CD4-positive, alpha-beta T cell treated with Interferon alpha-2 for 1 hour (primary cell): ENCODE measurements at regions not wholly inside any gene's neighbourhood (a gene's known extent, or its start where the extent isn't known, plus 50 kb on each side); places are given as distances from the start of the nearest gene placed in this dataset.

Source experiments
- DNase-seq, 2 donors: peaks; one replicate each; pipeline ENCODE4 v3.0.0-alpha.2; 2020 to 2022

DNA sequence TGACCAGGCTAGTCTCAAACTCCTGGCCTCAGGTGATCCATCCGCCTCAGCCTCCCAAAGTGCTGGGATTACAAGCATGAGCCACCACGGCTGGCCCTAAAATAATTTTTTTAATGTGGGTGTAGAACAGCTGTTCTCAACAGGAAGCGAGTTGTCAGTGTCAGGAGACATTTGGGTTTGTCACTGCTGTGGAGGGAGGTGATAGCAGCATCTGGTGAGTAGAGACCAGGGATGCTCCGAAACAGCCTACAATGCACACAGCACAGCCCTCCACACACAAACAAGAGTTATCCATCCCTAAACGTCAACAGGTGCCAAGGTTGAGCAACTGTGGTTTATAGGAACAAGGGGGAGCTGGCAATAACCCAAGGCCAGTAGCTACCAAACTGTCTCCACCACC lies 243.4 kb upstream of the STS start:
- DNase-seq = no peak

DNA sequence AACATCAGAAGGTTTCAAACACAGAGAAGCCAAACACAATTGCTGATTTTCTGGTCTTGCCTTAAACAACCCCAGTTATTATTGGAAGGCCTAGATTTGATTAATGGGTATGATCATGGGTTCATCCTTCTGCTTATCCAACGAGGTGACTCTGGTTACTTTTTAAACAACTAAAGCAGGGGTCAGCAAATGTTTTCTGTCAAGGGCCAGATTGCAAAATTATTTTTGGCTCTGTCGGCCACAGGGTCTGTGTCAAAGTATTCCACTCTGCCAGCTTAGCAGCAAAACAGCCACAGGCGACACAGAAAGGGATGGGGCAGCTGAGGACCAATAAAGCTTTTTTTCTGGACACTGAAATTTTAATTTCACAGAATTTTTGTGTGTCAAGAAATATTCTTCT lies 249.1 kb upstream of the STS start:
- DNase-seq = no peak

DNA sequence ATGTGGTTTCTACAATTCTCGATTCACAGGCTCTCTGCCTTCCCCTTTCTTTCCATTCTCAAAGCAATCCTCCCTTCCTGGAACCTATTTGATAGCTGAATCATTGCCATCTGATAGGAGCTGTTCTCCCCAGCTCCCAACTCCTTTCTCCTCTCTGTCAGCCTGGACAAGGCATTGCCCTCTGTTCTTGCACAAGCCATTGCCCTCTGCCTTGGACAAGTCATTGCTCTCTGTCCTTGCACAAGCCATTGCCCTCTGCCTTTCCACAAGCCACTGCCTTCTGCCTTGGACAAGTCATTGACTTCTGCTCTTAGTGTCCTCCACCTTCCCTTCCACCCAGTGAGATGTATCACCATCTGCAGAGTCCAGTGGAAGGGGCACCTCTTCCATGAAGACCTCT lies 256.1 kb upstream of the STS start:
- DNase-seq = no peak

DNA sequence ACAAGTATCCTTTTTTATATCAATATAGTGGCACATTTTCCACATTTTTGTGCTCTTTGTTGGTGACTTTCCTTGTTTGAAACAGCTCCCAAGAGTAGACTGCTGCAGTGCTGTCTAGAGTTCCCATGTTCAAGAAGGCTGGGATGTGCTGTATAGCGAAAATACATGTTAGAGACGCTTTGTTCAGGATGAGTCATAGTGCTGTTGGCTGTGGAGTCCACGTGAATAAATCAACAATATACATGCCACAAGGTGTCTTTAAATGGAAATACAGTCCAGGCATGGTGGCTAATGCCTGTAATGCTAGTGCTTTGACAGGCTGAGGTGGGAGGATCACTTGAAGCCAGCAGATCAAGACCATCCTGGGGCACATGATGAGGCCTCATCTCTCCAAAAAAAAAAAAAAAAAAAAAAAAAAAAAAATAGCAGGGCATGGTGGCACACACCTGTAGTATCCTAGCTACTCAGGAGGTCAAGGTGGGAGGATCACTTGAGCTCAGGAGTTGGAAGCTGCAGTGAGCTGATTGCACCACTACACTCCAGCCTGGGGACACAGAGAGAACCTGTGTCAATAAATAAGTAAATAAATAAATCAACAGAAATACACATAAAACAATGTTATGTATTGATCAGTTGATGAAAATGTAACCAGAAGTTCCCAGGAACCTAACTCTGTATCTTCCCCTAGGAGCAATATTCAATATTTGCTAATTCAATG lies 256.8 kb upstream of the STS start:
- no peak for DNase-seq

DNA sequence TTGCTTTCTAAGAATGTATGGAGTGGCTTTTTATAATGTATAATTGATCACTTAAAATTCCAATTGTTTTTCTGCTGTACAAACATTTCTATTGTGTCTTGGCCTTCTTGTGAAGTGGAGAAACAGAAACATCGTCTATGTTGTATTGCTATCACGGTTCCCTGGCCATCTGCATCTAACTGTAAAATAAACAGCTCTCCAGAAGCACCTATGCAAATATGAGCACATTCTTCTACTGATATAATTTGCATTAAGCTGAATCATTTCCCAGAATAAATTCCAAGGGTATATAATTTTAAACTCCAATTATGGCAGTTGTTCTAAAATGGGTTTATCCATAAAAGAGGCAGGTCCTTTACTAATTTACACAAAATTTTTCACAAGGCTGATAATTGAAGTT lies 261.6 kb upstream of the STS start:
- DNase-seq = no peak

DNA sequence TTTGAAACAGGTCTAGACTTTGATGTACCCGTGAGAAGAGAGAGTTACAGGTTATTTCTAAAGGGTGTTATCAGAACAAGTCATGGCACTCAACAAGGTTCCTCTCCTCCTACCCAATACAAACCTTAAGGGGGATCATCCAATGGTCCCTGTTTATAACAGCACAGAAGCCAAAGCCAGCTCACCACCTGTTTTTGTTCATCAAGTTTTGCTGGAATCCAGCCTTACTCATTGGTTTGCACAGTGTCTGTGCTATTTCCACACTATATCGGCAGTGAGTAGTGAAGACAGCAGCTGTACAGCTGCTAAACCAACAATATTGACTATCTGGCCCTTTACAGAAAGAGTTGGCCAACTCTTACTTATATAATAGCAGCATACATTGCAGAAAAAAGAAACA lies 262.1 kb upstream of the STS start:
- DNase-seq = no peak

DNA sequence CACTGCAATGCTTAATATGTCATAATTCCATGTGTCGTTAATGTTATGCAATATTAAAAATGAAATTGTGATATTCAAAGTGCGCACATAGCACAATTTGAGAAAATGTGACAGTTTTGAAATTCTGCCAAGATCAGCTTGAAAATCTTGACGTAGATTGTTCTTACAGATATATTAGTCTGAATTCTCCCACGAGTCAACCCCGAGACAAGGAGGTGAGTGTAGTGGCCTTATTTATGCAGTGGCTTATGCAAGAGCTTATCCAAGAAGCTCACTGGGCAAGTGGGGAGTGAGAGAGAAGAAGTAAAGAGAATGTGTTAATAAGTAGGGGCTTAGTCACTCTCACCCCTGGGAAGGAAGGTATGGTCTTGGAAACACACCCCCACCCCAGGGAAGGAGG lies 286.1 kb upstream of the STS start:
- DNase-seq = no peak

DNA sequence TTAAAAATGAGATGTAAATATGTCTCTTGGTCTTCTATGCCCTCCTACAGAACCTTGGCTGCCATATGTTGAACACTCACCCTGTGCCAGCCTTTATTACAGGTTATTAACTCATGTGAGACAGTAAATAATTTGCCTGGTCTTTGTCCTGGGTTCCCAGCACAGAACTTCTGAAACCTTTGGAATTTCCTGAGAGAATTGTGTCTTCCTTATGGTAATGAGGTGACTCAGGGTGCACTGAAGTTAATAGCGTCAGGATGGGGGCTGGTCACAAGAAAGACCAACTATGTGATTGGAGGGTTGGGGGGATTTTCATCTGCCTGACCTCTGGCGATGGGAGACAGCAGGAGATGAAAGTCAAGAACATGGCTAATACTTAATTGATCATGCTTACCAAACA lies 289.8 kb upstream of the STS start:
- no peak for DNase-seq

DNA sequence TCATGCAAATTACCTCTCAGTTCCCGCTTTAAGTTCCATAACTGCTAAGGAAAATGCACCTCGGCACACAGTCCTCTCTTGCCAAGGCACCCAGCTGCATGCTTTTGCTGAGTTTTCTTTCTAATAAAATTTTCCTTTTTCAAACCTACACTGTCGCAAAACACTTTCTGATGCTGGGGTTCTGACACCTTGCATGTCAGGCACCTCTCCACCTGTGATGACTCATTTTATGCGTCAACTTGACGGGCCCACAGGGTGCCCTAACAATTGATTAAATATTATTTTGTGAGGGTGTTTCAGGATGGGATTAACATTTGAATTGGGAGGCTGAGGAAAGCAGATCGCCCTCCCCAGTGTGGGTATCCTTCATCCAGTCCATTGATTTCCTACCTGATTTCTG lies 291.0 kb upstream of the STS start:
- DNase-seq = no peak

DNA sequence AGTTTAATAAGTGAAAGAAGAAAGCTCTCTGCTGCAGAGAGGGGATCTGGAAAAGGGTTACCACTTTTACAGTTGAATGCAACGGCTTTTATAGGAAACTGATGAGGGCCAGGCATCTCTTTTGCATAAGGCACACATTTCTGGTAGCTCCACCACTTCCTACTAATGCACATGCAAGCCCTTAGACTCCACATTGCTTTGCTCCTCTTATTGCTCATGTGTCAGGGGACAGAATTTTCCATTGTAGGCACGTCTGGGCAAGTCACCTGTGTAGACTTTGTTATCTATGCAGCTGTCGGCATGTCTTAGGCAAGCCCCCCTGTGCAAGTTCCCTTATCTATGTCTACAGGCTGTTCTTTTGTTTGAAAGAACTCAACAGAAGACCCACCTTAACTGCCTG lies 294.6 kb upstream of the STS start:
- DNase-seq = no peak

DNA sequence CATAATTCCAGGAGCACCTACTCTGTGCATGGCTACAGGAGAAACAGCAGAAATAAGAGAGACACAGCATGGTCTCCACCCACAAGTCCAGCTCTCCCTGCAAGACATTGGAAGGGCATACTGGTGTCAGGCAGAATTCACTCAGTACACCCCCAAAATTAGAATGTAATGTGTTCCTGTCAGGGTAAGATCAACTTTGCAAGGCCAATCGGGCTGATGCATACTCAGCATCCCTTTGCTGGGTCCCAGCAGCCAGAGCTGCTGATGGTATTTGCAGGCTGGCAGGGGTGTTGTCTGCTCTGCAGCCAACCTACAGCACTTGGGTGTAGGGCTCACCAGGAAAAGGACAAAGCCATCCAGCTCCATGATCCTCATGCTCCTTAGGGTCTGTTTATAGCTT lies 295.4 kb upstream of the STS start:
- DNase-seq = no peak

DNA sequence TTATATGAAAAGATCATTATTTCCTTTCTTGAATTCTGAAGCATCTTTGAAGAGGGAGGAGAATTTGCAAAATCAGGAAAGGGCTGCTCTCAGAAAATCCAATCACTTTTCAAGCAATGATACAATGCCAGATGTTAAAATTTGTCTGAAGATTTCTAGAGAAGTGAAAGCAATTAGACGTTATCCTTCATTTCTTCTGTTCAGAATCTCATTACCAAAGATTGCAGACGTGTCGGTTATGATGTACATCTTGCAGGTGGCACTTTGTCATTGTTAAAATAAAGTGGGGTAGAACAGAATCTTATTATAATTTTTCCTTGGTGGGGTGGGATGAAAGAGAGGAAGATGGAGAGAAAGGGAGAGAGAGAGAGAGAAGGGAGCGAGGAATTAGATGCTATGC lies 296.4 kb upstream of the STS start:
- no peak for DNase-seq

DNA sequence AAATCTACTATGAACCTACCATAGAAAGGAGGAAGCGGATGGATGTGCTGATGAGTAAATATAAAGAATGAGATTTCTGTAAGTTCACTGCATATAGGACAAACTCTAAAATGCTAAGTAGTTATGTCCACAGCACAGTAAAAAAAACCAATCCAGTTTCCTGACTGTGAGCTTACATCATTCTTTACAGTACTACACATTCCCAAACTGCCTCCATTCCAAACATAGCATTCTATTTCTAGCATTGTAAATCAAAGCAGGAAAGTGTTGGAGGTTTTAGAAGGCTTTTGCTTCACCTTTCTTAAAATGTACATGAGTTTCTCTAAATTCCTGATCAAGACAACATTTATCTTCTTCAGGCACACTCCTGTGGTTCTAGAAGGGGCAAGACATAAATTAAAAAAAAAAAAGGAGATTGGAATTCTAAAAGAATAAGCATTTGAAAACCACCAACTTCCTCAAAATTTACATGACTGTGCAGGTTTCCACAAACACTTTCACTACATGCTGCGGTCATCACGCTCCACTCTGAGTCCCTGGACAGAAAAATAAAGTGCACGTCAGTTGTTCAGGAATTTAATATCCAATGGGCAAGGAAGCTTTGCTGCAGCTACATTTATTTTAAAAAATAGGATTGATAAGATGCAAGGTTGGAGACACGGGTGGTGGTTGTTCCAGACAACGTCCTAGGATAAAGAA lies 297.6 kb upstream of the STS start:
- DNase-seq = no peak

DNA sequence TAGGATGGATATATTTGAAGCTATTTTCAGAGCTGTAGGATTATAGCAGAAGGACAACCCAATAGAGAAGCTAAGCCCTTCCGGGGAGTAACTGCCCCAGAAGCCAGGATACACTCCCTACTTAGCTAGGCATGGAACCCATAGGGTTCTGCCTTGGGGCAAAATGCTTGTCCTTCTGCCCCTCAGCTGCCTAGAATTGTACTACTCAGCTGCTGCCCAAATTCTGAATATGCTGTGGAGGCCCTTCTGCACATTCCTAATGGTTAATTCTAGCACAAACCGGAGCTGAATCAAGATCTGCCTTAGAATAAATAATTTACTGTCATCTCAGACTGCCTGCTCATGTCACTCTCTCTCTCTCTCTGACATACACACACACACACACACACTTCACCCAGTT lies 297.7 kb upstream of the VCX3A start:
- no peak for DNase-seq

DNA sequence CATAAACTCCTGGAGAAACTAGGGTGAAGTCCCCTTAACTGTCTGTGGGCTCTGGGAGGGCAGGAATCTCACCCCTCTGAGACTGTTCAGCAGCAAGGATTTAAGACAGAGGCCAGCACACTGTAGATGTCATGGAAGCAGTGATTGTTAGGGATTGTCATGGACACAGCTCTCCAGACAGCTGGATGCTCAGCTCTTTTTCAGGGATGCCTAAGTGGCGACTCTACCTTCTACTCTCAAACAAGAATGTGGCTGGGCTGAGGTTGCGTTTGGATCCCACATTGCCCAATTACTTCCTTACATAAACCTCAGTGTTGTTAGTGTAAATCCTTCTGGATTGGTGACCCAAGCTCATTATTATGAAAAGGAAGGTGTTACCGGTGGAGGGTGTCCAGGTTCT lies 291.9 kb upstream of the VCX3A start:
- no peak for DNase-seq

DNA sequence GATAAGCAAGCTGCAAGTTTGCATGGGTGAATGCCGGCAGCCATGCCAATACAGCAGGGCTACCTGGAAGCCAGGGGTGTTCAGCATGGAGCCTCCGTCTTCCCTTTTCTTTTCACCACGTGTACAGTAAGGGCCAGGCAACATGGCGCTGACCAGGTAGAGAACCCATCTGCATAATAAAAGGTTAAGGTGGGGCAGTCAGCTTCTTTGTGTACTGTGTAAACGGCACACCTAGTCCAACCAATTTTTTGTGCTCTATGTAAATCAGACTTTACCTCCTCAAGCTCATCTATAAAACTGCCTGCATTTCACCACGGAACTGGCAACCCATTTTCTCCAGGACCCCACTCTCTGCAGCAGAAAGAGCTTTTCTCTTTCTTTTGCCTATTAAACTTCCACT lies 286.8 kb upstream of the VCX3A start:
- no peak for DNase-seq

DNA sequence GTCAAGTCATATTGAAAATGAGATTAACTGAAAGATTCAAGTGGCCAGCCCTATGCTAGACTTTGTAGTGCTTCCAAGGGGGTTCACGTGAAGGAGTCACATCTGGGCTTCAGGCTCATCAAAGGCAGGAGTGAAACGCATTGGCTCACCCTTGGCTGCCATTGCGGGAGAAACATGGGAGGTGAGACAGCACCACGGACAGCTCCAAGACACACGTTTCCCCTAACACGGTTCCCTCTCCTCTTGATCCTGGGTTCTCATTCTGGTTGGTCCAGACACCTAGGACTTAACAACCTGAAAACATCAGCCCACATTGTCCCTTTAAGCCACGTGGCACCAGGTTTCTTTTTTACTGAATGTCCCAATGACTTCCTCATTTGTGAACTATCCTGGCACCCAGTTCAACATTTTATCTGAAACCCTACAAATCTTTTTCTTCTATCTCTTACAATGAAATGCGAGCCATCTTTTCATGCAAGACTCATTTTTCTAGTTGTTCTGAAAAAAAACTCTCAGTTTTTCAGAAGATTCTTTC lies 279.0 kb upstream of the VCX3A start:
- DNase-seq = no peak

DNA sequence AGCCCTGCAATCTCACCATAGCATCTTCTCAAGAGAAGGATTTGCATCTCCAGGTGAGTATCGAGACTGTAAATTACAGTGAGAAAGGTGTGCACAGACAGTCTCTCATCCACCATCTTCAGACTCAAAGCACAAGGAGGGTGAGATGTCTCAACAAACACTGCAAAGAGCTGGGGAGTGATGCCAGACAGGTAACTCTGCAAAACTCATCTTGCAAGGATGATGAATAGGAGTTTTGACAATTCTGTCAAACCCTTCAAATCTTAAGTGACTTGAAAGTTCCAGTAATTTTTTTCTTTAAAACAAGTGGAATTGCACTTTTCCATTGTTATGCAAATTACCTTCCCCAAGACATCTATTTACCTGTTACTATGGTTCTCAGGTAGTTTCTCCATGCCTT lies 277.2 kb upstream of the VCX3A start:
- DNase-seq = no peak

DNA sequence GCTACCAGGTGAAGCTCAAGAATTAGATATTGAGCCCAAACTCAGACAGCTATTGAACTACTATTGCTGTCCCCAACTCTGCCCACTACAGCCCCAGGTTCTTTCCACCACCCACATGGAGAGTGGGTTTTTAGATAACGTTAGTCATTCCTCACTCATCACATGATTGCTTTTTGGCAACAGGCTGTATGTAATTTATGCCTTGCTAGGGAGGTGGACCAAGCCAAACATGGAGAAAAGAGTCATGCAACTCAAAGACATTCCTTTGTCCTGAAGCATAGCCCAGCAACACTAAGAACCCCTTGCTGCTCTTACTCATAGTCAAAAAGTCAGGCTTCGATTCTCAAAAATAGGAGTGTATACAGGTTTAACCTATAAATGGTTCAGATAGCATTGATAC lies 275.9 kb upstream of the VCX3A start:
- no peak for DNase-seq

DNA sequence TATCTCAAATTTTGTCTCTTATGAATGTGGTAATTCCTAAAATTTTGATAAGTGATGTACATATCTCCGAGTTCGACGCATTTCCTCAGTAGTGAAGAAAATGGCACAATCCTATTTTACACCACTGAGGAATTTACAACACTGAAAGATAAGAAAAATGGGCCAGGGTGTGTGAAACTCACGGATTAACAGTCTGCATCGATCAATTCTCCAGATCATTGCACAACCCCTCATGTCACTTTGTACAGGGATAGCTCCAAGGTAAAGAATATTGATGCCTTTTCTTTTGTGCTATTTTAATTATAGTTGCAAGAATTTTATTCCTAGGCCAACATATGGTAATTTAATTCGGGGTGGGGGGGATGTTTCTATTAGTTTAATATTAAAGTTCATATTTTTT lies 268.7 kb upstream of the VCX3A start:
- DNase-seq = no peak

DNA sequence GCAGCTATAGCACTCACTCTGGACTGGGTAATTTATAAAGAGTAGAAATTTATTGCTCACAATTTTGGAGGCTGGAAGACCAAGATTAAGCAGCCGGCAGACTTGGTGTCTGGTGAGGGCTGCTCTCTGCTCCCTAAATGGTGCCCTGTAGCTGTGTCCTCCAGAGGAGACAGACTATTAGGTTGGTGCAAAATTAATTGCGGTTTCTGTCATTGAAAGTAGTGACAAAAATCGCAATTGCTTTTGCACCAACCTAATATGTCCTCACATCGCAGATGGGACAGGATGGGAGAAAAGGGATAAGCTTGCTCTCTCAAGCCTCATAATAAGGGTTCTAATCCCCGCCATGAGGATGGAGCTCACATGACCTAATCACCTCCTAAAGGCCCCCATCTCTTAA lies 258.1 kb upstream of the VCX3A start:
- DNase-seq = no peak

DNA sequence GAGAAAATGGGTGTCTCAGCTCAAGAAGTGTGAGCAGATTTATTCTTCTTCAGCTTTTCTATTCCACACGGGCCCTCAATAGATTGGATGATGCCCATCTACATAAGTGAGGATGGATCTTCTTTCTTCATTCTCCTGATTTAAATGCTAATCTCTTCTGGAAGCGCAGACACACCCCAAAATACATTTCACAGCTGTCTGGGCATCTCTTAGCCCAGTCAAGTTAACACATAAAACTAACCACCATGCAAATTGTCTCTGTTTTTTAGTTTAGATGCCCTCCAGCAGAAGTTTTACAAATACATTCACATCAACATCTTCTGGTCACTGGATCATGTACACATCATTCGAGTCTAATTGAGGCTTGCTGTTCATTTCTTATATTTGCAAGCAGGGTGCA lies 249.0 kb upstream of the VCX3A start:
- no peak for DNase-seq

DNA sequence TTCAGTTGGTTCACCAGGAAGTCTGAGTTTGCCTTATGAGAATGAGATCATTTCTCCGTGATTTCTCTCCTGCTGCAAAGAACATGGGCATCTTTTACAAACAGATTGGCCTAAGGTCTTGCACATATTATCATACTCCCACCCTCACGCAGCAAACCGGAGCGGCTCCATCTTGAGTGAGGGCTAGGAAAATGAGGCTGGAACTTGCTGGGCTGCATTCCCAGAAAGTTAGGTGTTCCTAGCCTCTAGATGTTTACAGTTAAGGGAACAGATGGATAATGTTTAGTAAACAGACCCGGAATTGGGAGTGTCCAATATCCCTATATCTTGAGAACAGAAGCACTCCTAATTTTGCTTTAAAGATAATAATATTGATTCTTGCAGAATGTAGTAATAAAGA lies 247.9 kb upstream of the VCX3A start:
- DNase-seq = no peak

DNA sequence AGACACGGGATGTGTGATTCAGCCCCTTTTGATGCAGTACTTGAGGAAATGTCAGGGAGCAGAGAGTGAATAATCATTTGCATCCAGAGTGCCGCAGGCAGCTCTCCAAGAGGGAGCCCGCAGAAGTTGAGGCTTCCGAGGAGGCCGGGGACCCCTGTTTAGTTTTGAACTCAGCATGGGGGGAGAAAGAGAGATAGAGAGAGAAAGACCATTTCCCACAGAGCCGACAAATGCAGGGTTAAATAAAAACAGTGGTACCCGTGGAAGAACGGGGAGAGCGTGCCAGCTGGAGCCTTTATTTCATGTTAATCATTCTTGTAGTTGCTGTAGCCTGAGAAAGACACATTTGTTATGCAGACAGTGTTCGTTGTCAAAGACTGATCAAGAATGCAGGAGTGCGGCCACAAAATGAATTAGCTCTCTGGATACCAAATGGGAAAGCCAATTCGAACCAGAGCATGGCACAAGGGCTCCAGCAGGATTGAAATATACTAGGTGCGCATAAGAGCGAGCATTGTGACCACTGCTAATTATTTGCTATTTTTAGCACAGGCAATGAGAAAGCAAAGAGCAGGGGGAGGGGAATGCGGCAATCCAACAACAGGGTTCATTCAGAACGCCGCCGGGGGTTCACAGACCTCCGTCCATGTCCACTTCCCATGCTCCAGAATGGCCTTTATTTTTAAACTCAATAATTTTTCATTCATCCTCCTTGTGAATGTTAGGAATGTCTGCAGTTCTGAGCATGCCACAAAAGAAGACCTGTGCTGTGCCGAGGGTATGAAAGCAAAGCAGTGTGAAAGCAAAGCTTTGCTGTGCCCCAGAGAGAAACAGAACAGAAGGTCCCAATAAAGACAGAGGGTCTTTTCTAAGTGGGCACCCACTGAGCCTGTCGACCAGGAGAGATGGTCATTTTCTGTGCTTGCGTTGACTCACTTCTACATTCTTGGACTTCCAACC lies 243.9 kb upstream of the VCX3A start:
- DNase-seq = no peak
